GM18861 (cell line): ENCODE measurements at regions not wholly inside any gene's neighbourhood (a gene's known extent, or its start where the extent isn't known, plus 50 kb on each side); places are given as distances from the start of the nearest gene placed in this dataset.
"Not testable (repeated sequence)": the region's sequence is repeated elsewhere in the genome, so short reads cannot be mapped to it uniquely, and the experiment has no call there.

Experiments used
- ATAC-seq: cut with Tn5 transposase; IDR thresholded peaks from one replicate; pipeline ENCODE4 v1.9.1; 2021; ENCODE audit not compliant: unreplicated experiment

DNA sequence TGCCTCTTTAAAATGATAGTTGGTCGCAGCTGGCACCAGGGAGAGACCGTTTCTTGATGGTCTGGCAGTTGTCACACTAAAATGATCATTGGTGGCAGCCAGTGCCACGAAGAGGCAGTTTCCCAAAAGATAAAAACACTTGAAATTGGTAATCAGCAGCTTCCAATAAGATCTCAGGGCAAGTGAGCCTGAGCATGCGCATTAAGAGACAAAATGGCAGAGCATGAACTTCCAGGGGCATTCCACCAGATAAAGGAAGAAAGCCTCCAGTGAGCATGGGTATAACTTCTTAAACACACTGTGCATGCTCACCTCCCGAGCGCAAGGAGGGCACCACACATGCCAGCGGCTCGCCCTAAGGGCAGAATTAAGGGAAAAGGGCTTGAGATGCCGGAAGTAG is 1594.2 kb upstream of the CDH9 start:
- ATAC-seq: no peak

DNA sequence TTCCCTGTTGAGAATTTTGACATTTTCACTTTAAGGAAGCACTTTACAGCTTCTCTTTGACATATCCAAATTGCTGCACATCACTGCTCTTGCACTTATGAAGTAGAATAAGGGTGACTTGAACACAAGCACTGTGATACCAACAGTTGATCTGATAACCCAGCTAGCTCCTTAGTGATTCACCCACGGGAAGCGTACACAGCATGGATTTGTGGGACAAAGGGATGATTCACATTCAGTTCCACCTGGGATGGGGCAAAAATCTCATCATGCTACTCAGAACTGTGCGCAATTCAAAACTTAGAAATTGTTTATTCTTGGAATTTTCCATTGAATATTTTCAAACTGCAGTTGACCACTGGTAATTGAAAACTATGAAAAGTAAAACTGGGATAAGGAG is 1565.5 kb upstream of the CDH9 start:
- ATAC-seq: no peak

DNA sequence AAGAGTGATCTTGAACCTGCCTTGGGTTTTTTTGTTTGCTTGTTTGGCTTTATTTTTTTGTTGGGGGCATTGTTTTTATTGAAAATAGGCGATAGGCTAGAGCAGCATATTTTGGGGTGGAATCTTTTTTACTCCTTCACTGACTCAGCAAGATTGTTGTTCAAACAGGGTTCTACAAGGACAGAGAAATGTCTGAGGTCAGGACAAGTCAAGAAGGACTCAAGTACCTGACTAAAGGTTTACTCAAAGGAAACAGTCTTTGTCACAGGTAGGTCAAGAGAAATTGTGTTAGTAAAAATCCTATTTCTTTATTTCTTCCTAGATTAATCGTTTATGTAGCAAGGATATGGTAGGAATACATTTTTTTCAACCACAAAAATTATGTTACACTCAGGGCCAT is 1564.0 kb upstream of the CDH9 start:
- no peak for ATAC-seq

DNA sequence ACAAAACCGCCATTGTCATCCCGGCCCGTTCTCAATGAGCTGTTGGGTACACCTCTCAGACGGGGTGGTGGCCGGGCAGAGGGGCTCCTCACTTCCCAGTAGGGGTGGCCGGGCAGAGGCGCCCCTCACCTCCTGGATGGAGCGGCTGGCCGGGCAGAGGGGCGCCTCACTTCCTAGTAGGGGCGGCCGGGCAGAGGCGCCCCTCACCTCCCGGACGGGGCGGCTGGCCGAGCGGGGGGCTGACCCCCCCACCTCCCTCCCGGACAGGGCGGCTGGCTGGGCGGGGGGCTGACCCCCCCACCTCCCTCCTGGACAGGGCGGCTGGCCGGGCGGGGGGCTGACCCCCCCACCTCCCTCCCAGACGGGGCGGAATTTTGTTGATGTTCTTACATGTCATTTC is 1558.3 kb upstream of the CDH9 start:
- not testable (repeated sequence) for ATAC-seq

DNA sequence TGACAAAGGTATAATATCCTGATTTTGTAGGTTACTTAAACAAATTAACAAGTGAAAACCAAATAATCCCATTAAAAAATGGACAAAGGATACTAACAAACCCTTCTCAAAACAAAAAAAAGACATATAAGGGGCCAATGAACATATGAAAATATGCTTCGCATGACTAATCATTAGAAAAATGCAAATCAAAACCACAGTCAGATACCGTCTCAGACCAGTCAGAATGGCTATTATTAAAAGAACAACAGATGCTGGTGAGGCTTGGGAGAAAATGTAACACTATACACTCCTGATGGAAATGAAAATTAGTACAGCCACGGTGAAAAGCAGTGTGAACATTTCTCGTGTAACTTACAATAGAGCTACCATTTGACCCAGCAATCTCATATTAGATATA is 1542.2 kb upstream of the CDH9 start:
- ATAC-seq: no peak

DNA sequence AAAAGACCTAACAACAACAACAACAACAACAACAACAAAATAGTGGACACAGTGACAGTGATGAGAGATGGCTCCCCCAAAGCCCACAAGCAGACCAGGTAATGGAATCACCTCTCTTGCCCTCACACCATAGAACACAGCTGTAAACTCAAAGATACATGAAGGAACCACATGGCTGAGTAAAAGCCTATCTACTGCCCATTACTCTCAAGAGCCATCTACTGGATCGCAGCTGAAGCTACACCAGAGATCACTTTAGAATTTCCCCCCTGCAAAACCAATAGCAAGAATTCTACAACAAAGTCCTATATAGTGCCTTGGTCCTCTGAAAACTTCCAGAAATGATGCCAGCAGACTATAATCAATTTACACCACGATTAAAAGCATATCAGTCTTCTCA is 1537.6 kb upstream of the CDH9 start:
- ATAC-seq: no peak

DNA sequence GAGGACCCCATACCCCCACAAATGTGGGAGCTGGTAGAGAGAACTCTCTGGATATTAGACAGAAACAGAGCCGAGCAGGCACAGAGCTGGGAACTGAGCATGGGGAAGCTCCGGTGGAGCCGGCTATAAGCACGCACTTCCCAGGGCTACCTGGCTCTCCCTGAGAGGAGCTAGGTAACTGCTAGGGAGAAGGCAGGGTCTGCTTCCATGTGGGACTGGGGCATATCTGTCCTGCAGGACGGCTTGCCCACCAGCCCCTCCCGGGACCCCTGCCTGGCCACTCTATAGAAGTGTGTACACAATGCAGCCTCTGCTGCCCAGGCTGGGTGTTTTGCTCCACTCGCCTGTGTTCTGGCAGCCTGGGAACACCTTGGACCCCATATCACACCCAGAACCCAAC is 1537.0 kb upstream of the CDH9 start:
- no peak for ATAC-seq

DNA sequence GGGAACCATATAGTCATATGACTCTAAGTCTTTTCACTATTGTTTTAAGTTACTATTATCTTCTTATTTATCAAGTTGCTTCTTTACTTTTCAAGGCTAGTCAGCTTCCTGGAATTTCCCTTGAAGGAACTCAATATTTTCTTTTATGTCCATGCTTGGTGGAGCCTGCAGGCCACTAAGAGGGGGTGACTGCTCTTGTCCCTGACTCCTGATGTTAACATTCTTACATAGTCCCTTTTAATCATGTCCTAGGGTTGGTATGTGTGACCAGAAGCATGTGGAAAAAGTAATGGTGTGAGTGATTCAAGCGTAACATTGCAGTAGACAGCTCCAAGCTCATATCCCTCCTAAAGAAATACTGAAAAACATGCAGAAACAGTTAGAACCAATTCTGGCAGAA is 1536.2 kb upstream of the CDH9 start:
- no peak for ATAC-seq

DNA sequence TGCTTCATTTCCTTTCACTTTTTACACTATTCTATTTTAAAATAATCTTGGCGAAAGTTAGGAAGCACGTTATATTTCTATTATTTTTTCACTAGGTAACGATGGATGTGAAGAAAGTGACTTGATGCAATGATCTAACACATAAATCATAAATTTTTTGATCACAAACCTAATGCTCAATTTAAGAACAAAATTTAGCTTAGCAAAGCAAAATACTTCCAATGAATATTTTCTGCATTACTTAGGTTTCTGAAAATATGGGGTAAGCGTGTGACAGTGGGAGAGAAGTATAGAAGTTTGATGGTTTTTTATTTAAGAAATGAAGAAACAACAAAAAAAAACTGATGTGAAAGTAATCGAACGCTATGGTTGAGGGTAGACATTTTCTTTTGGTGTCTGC is 1528.7 kb upstream of the CDH9 start:
- no peak for ATAC-seq

DNA sequence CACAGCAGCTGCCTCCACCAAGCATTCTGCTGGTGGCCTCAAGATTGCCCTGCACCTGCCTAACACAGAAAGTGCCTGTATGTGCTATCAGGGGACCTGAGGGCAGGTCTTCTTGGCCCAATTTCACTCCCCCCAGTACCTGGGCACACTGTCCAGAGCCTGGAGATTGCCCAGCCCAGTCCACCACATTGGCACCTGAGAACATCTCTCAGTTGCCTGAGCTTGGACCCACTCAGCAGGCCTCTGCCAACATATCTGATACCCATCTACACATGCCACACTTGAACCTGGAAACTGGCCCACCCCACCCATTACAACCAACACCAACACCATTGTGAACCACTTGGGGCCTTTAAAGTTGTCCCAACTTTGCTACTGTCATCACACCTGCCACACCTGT is 1523.1 kb upstream of the CDH9 start:
- no peak for ATAC-seq

DNA sequence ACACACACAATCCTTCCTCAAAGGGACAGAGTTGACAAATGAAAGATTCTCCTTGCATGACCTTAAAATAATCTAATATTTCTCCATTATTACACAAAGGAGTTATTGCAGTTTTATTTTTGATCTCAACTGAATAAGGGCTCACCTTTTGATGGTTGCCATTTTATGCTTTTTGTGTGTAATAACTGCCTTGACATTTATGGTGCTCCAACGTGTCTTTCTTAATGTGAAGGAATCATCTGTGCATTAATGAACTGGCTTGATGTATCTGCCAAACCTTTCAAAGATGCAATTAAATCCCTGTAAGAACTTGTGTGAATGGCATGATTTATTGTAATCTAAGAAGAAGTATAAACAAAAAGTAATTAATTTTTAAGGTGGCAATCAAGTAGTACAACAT is 1519.8 kb upstream of the CDH9 start:
- ATAC-seq: no peak

DNA sequence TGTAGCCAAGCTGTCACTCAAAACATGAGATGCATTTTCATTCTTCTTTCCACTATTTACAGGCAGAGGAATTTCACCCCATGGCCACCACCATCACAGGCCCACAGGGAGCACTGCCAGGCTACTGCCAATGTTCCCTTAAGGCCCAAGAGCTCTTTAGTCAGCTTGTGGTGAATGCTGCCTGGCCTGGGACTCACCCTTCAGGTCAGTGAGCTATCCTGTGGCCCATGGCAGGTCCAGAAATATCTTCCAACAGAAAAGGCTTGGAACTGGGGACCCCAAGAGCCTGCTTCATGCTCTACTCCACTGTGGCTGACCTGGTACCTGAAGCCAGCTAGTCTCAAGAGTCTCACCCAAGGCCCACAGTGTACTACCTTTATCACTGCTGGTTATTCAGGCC is 1518.7 kb upstream of the CDH9 start:
- no peak for ATAC-seq

DNA sequence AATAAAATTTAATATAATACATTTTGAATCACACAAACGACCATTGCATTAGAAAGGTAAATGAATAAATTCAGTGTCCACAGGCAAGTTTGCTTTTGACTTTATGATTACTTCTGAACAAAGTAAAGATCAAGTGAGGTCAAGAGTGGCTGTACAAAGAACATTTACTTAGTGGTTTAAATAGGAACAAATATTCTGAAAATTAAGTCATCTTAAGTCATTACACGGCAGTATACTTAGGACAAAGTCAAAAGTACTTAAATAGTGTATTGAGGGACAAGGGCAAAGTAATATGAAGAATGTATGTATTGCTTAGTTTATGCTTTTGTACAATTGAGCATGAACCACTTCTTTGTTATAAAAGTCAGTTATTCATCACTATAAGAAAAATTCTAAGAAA is 1511.2 kb upstream of the CDH9 start:
- ATAC-seq: no peak

DNA sequence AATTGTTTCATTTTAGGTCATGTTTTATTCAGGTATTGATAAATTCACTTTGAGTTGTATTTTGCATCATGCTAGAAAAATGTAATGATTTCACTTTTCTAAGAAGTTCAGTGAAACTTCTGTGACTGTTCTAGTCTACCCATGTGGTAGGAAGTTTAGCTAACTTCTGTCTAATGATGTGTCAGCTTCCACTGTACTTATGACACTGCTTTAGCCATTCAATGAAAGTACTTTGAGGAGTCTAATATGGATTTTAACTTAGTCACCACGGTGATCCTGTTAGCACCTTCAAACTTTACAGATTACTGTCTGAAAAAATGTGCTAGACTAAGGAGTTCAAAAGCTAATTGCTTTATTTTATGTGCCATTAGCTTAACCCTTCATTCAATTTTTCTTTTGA is 1510.5 kb upstream of the CDH9 start:
- no peak for ATAC-seq

DNA sequence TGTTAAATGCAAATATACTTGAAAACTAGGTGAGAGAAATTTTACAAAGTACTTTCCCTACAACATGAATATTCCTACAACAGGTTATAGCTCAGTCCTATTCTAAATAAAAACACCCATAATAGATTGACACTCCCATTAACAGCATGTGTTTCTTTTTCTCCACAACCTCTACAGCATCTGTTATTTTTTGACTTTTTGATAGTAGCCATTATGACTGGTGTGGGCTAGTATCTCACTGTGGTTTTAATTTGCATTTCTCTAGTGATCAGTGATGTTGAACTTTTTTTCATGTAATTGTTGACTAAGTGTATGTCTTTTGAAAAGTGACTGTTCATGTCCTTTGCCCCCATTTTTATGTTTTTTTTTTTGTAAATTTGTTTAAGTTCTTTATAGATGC is 1506.1 kb upstream of the CDH9 start:
- no peak for ATAC-seq

DNA sequence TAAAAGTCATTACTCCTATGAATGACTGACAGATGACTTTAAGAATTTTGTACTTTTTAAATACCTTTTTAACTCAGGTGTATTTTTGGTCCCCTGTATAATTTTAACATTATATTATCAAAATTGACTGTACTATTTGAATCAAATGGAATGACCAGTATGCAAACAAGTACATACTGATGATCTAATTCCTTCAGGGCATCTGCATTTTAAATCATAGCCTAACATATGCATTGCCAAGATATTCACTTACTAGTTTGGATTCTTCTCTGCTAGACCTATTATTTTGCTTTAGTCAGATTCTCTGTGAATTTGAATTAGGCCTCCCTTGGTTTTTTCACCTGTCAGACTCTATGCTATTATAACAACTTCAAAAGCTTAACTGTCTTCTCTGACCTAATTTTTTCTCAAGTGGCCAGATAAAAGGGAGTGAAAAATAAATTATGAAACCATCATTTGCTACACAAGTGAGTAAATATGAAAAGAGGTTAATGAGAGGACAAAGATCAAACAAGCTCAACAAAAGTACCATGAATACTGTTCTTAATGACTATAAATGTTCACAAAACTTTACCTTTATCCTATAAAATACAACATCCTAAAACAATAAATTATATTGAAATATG is 1505.2 kb upstream of the CDH9 start:
- ATAC-seq: no peak

DNA sequence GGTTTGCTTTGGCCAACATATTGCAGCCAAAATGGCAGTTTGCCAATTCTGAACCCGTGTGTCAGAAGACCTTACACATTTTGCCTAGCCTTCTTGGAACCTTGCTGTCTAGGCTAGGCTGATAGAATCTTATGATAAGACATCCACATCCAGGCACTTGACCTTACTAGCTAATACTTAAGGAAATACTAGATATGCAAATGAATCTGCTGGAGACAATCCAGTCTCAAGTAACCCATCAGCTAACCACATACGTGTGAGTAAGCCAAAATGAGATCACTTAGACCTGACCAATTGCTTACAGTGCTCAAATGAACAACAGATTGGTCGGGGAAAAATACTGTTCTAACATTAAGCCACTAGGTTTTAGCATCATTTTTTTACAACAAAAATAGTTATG is 1504.6 kb upstream of the CDH9 start:
- ATAC-seq: no peak

DNA sequence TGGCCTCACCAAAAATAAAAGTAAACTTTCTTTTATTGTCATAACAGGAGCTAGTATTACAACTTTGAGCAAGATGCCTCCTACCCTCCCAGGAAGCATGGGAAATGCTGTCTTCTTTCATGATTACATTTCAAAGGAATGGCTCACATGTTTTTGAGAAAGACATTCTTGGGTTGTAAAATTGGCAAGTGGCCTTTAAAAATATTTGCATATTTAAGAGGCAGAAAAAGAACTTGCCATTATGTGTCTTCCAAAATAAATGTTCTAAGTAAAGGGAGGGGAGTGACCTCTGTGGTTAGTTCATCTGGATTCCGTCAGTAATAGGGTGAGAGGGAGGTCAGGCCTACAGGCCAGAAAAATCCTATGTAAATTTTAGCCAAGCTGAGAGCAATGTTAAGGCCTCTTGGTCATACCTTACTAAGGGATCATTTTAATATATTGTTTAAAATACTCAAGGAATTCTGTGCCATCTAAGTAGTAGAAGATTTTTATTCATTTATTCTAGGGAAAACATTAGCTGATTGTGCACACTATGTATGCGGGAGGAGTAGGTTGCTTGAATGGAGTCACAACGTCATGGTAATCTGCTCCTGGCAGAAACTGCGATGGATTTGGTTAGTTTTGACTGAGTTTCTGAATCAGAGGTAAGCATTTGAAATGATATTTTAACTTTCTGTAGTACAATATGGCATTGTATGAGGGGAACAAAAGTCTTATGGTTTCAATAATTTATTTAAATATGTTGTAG is 1485.7 kb upstream of the CDH9 start:
- no peak for ATAC-seq

DNA sequence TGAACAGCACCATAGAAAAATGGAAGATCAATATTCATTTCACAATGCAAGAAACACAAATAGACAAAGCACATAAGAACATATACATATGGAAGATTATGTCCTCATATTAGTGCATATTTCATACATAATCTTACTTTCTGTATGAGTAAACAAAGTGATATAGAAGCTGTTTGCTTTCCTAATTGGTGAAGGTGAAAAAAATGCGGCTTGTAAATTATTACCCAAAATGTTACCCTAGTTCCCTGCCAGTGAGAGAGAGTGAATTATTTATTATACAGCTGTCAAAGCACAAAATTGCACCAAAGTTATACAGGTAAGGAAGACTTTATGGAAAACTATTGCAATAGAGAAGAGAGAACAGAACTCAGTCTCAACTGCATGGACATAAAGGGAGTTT is 1485.0 kb upstream of the CDH9 start:
- no peak for ATAC-seq

DNA sequence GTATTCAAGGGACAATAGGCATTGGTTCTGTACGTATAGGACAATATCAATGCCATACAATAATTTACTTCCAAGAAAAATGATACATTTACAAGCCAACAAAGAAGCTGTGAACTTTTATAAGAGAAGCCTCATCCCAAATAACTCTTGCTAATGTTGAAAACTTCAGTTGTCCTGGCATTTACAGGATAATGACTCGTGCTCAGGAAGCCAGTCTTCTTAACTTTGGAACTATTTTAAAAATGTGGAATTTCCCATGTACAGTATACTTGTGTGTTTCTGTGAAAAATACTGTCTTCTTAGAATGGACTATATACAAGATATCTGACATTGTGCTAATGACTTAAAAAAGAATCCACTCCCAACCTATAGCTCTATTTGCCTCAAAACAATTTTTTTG is 1479.3 kb upstream of the CDH9 start:
- no peak for ATAC-seq

DNA sequence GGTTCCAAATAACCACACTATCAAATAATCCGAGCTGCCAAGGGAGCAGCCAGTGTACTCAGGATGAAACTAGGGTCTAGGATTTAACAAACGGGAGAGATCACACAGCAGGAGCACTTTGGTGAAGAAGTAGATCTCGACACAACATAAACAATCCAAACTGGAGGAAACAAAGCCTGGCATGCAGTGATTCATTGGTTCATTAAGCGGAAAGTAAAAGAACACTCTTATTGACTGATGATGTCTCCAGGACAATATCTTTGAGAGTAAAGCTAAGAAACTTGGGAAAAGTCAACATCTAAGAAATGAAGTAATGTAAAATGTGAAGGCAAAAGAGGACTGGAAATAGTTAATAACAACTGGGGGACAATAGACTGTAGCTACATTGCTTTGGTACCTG is 1478.3 kb upstream of the CDH9 start:
- ATAC-seq: no peak

DNA sequence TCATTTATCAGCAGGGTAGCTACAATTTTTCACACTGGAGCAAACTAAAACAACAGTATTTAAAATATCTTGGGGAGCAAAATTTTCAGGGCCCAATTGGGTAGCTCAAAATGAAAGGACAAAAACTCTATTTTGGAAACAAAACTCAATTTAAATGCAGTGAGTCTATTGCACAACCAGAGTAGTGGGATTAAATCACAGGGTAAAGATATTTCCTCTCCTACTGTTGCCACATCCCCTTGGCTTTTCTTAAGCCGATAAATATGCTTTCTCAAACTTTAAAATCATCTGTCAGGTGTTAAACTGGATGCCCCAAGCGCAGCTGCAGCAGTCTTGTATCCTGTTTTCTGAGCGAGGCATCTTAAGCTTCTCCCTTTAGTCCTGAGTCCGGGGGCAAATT is 1474.3 kb upstream of the CDH9 start:
- no peak for ATAC-seq

DNA sequence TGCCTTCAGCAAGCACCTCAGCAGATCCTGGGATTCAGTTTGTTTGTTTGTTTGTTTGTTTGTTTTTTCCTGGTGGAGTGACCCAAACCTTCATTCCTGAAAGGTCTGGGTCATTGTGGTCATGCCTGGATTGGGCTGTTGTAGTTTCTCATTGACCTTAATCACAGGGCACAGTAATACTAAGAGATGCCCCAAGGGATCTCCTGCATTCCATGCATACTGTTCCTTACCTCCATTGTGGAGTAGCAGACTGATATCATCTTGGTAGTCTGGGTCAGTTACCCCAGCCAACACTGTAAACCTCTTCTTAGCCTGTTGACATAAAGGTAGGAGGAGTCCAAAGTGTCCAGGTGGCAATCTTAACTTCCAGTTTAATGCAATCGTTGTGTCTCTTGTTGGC is 1466.7 kb upstream of the CDH9 start:
- no peak for ATAC-seq
